SK-N-SH (cell line): ENCODE measurements at regions not wholly inside any gene's neighbourhood (a gene's known extent, or its start where the extent isn't known, plus 50 kb on each side); places are given as distances from the start of the nearest gene placed in this dataset.

Source experiments
- CTCF ChIA-PET: fragments of 300-600, 350-600 bp; formaldehyde crosslinking; extraction: SDS; loops from one replicate; lab custom pipeline; 2021; lab: Yijun Ruan, JAX
- POLR2A ChIA-PET: fragments of 350-600 bp; sonication (Branson Sonifier 250); formaldehyde crosslinking; extraction: SDS; loops from one replicate; lab custom pipeline; 2020; ENCODE audit warnings: antibody characterized with exemption, inconsistent platforms; lab: Yijun Ruan, JAX
- DNase-seq: peaks from one replicate; pipeline ENCODE4 v3.0.0; 2012
- H2AFZ ChIP-seq: fragments of 200-600 bp; sonication (generic); 2 replicates; pipeline ENCODE4 v1.8.1; 2016; ENCODE audit warnings: antibody characterized with exemption, mild to moderate bottlenecking, low read depth
- H3F3A ChIP-seq: fragments of 200-600 bp; sonication (generic); replicated peaks from 2 replicates; pipeline ENCODE3; 2016; ENCODE audit warnings: antibody characterized with exemption, mild to moderate bottlenecking; ENCODE audit not compliant: insufficient read depth
- H3K27ac ChIP-seq, 2 experiments: fragments of 200-500 bp in 1 of 2; fragments of 200-600 bp in 1 of 2; sonication (Bioruptor generic) in 1 of 2; sonication (generic), shearing (Covaris generic) in 1 of 2; 2 replicates each; pipeline versions ENCODE4 v1.5.1 to v1.6.1; 2014 to 2016; ENCODE audit warnings: low read depth in 2 of 2, inconsistent platforms in 1 of 2, low read length in 1 of 2, mild to moderate bottlenecking in 1 of 2, mixed read lengths in 1 of 2
- H3K27me3 ChIP-seq: fragments of 200-600 bp; sonication (generic), shearing (Covaris generic); 2 replicates; pipeline ENCODE4 v1.6.1; 2016; ENCODE audit warnings: mixed run types; ENCODE audit not compliant: insufficient read depth
- H3K36me3 ChIP-seq, 2 experiments: fragments of 200-500 bp in 1 of 2; fragments of 200-600 bp in 1 of 2; sonication (Bioruptor generic) in 1 of 2; sonication (generic) in 1 of 2; replicated peaks in 1 of 2; 2 replicates each; pipeline versions ENCODE3 to v1.5.1; 2014 to 2016; ENCODE audit warnings: low read length in 1 of 2, mild to moderate bottlenecking in 1 of 2; ENCODE audit not compliant: insufficient read depth in 2 of 2, control insufficient read depth in 1 of 2
- H3K4me1 ChIP-seq, 2 experiments: fragments of 200-500 bp in 1 of 2; fragments of 200-600 bp in 1 of 2; sonication (Bioruptor generic) in 1 of 2; sonication (generic), shearing (Covaris generic) in 1 of 2; 2 replicates each; pipeline versions ENCODE4 v1.5.1 to v1.6.1; 2014 to 2016; ENCODE audit warnings: low read depth in 1 of 2, low read length in 1 of 2, mixed run types in 1 of 2; ENCODE audit not compliant: insufficient read depth in 2 of 2, control insufficient read depth in 1 of 2
- H3K4me2 ChIP-seq: fragments of 200-600 bp; sonication (generic), shearing (Covaris generic); 2 replicates; pipeline ENCODE4 v1.6.1; 2017; ENCODE audit warnings: mixed run types
- H3K4me3 ChIP-seq, 2 experiments: fragments of 200-500 bp in 1 of 2; fragments of 200-600 bp in 1 of 2; sonication (Bioruptor generic) in 1 of 2; sonication (generic), shearing (Covaris generic) in 1 of 2; 2 replicates each; pipeline versions ENCODE4 v1.5.1 to v1.8.1; 2014 to 2016; ENCODE audit warnings: low read depth in 2 of 2, inconsistent platforms in 1 of 2, low read length in 1 of 2, mild to moderate bottlenecking in 1 of 2, mixed read lengths in 1 of 2, moderate library complexity in 1 of 2
- H3K79me2 ChIP-seq: fragments of 200-600 bp; sonication (generic); 2 replicates; pipeline ENCODE4 v1.8.1; 2017; ENCODE audit warnings: mild to moderate bottlenecking; ENCODE audit not compliant: insufficient read depth
- H3K9ac ChIP-seq: fragments of 200-600 bp; sonication (generic); 2 replicates; pipeline ENCODE4 v1.6.1; 2017; ENCODE audit warnings: mixed run types
- H3K9me2 ChIP-seq: fragments of 200-600 bp; sonication (generic); 2 replicates; pipeline ENCODE4 v1.6.1; 2017; ENCODE audit warnings: mixed run types
- H3K9me3 ChIP-seq: fragments of 200-600 bp; sonication (generic); 2 replicates; pipeline ENCODE4 v1.6.1; 2017; ENCODE audit warnings: mixed run types, mild to moderate bottlenecking, moderate library complexity
- H4K20me1 ChIP-seq: fragments of 200-600 bp; sonication (generic); 2 replicates; pipeline ENCODE4 v1.6.1; 2017; ENCODE audit warnings: mild to moderate bottlenecking, mixed run types; ENCODE audit not compliant: insufficient read depth
- CTCF ChIP-seq: fragments of 200-600 bp; sonication (generic); IDR thresholded peaks from 2 replicates; pipeline ENCODE4 v1.6.1; 2017; ENCODE audit warnings: antibody characterized with exemption, mild to moderate bottlenecking, moderate library complexity
- EP300 ChIP-seq, 2 experiments: IDR thresholded peaks; 2 replicates each; pipeline versions ENCODE4 v1.4.0 to v1.6.1; 2012; ENCODE audit warnings: borderline replicate concordance in 1 of 2, low read depth in 1 of 2, low read length in 1 of 2
- JUND ChIP-seq: IDR thresholded peaks from 2 replicates; pipeline ENCODE4 v1.4.0; 2012
- MEF2A ChIP-seq: IDR thresholded peaks from 2 replicates; pipeline ENCODE4 v1.4.0; 2012; ENCODE audit warnings: low read depth, borderline replicate concordance
- RAD21 ChIP-seq: IDR thresholded peaks from 2 replicates; pipeline ENCODE4 v1.6.1; 2012; ENCODE audit warnings: mild to moderate bottlenecking, low read length
- REST ChIP-seq: IDR thresholded peaks from 2 replicates; pipeline ENCODE4 v1.6.1; 2012; ENCODE audit warnings: mild to moderate bottlenecking, low read depth, low read length, moderate library complexity
- RXRA ChIP-seq: IDR thresholded peaks from 2 replicates; pipeline ENCODE4 v1.4.0; 2012; ENCODE audit warnings: low read depth, mild to moderate bottlenecking, borderline replicate concordance
- USF1 ChIP-seq: IDR thresholded peaks from 2 replicates; pipeline ENCODE4 v1.4.0; 2012; ENCODE audit warnings: low read depth, borderline replicate concordance
- WGBS: methylation state at CpG from one replicate; pipeline ENCODE4 v1.1.6; 2017; ENCODE audit warnings: low lambda C conversion rate; 5-methylcytosine and 5-hydroxymethylcytosine counted together

- Histone ChIP-seq H3K79me2 (peaks cover 98% of the 10 kb centered on the region), H3K27ac (no peak overlapping the region), H4K20me1 (peaks cover 6% of the 10 kb centered on the region; the same call in 1 of the 2 replicates), H3K4me1 (peaks cover 2 to 6% of the 10 kb centered on the region in 2 experiments; a peak in 2 of 4 replicates), H3K9me2 (no peaks in the 10 kb centered on the region), H3K9me3 (no peaks in the 10 kb centered on the region), H3K4me2 (no peak overlapping the region), H2AFZ (no peak overlapping the region), H3K4me3 (no peak overlapping the region), H3K36me3 (peaks cover 2 to 7% of the 10 kb centered on the region in 2 experiments), H3K9ac (no peak overlapping the region), H3F3A (no peaks in the 10 kb centered on the region), H3K27me3 (no peaks in the 10 kb centered on the region)
- TF ChIP-seq EP300 (IDR thresholded peaks at IDR 0.05; ENCODE audit: borderline replicate concordance in 1 of 2, low read depth in 1 of 2, low read length in 1 of 2): no peak
- no peak for TF ChIP-seq CTCF
- no peak for TF ChIP-seq REST
- no peak for TF ChIP-seq RXRA
- no peak for TF ChIP-seq USF1
- no peak for TF ChIP-seq JUND
- no peak for TF ChIP-seq RAD21
- no peak for TF ChIP-seq MEF2A
- WGBS: 94% methylated on average over 10 of the region's 10 CpGs
- CTCF ChIA-PET: interaction anchor here (0.8 to 0.9 kb wide), 2 partner anchors 12 to 47 kb away, joined by 3 read pairs; no protein-coding TSS in a partner anchor
- POLR2A ChIA-PET: no interaction called here
- DNase-seq: no peak
These were observed 76.3 kb upstream of the NPAS1 start for GRCh38 chr19:46943150-46943946.
